Ascending aorta (tissue), 2 donors: ENCODE measurements at regions not wholly inside any gene's neighbourhood (a gene's known extent, or its start where the extent isn't known, plus 50 kb on each side); places are given as distances from the start of the nearest gene placed in this dataset.

Source experiments
- DNase-seq, 2 donors: peaks; one replicate each; pipeline ENCODE4 v3.0.0-alpha.2; 2019; ENCODE audit warnings: low spot score in 2 of 2
- H3K27ac ChIP-seq, 2 donors: fragments of 200-600 bp; sonication (generic); one replicate each; pipeline ENCODE4 v1.5.1; 2016 to 2017; ENCODE audit warnings: mild to moderate bottlenecking in 1 of 2
- H3K27me3 ChIP-seq: fragments of 200-600 bp; sonication (generic); one replicate; pipeline ENCODE4 v1.5.1; 2017
- H3K36me3 ChIP-seq, 2 donors: fragments of 200-600 bp; sonication (generic); one replicate each; pipeline ENCODE4 v1.5.1; 2016
- H3K4me1 ChIP-seq, 2 donors: fragments of 200-600 bp; sonication (generic); one replicate each; pipeline ENCODE4 v1.5.1; 2016 to 2017; ENCODE audit warnings: mild to moderate bottlenecking in 1 of 2
- H3K4me3 ChIP-seq, 2 donors: fragments of 200-600 bp; sonication (generic); one replicate each; pipeline ENCODE4 v1.5.1; 2016 to 2017; ENCODE audit warnings: mild to moderate bottlenecking in 1 of 2
- H3K9me3 ChIP-seq, 2 donors: fragments of 200-600 bp; sonication (generic); one replicate each; pipeline ENCODE4 v1.5.1; 2016
- intact Hi-C: fragments of 100-400 bp; cut with DNase I; formaldehyde crosslinking; loops from one replicate; pipeline ENCODE4 v1.15.1; 2023
- TF ChIP-seq, protein P1 (sequence below), 3 experiments: fragments of 200-600 bp in 2 of 3; fragments of 450-650 bp in 1 of 3; sonication (generic) in 2 of 3; IDR thresholded peaks; one replicate each; pipeline ENCODE4 v1.5.1; 2016 to 2019; ENCODE audit warnings: antibody characterized with exemption in 3 of 3, mild to moderate bottlenecking in 1 of 3, moderate library complexity in 1 of 3

DNA sequence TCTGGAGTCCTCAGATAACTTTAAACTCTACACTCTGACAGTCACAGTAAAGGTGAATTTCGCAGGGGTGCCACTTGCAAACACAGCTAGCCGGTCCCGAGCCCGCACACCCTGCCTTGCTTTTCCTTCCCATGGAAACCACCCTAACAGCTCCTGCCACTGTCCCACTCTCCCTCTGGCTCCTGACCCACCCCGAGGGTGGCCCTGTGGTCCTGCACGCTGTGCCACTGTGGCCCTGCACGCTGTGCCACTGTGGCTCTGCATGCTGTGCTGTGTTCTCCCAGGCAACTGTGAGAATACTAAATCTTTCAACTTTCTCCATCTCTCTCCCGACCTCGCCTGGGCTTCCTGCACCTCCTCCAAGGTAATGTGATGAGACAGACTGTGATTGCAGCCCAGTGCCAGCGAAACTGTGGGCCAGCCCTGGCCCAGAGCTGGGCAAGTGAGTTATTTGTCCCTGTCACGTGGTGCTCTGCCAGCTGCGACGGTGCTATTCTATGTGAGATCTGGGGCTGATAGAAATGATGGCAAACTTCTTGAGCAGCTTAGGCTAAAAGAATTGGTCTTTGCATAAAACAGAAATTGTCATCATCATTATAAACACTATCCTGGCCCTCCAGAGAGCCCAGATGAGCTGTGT lies 63.4 kb upstream of the TARBP1 start:
- H3K27me3 ChIP-seq: no peaks in the 10 kb centered on the region
- peak in 1 of 2 donors; percentile 58 for DNase-seq
- TF ChIP-seq, protein P1, sequence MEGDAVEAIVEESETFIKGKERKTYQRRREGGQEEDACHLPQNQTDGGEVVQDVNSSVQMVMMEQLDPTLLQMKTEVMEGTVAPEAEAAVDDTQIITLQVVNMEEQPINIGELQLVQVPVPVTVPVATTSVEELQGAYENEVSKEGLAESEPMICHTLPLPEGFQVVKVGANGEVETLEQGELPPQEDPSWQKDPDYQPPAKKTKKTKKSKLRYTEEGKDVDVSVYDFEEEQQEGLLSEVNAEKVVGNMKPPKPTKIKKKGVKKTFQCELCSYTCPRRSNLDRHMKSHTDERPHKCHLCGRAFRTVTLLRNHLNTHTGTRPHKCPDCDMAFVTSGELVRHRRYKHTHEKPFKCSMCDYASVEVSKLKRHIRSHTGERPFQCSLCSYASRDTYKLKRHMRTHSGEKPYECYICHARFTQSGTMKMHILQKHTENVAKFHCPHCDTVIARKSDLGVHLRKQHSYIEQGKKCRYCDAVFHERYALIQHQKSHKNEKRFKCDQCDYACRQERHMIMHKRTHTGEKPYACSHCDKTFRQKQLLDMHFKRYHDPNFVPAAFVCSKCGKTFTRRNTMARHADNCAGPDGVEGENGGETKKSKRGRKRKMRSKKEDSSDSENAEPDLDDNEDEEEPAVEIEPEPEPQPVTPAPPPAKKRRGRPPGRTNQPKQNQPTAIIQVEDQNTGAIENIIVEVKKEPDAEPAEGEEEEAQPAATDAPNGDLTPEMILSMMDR (IDR thresholded peaks at IDR 0.05): no peak
- H3K36me3 ChIP-seq: no peaks in the 10 kb centered on the region
- H3K27ac ChIP-seq: no peak overlapping the region
- no peak overlapping the region for H3K4me3 ChIP-seq
- no peaks in the 10 kb centered on the region for H3K9me3 ChIP-seq
- H3K4me1 ChIP-seq: peaks cover 5 to 53% of the 10 kb centered on the region in 2 donors
- intact Hi-C loops: loop anchor here (2.0 kb wide), 1 partner anchor 40 kb away; no protein-coding TSS in a partner anchor

DNA sequence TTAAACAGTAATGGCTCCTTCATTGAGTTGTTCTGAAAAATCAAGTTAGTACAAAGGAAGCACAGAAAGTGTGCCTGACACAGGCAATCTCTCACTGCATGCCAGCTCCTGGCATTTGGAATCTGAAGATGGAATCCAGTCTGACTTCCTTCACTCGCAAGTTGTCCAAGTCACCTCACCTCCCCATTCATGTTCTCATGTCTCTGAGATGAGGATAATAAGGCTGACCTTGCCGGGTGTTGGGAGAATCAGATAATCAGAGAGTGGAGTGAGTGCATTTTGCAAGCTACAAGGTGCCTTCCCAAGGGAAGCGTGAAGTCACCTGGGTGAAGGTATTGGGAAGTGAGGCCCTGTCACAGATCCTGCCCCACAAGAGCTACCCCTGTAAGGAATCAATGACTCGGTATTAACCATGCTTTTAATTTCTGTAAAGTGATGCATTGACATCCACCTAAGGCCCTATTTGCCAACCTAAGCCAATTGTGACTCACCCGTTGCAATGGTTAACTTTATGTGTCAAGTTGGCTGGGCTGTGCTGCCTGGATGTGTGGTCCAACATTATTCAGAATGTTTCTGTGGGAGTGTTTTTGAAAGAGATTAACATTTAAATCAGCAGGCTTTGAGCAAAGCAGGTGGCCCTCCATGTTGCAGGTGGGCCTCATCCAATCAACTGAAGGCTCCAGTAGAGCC lies 62.5 kb upstream of the TARBP1 start:
- DNase-seq: peak in 1 of 2 donors; percentile 62
- intact Hi-C loops: no loop called here
- Histone ChIP-seq H3K36me3 (no peaks in the 10 kb centered on the region), H3K9me3 (no peaks in the 10 kb centered on the region), H3K4me3 (no peak overlapping the region), H3K27ac (no peak overlapping the region), H3K27me3 (no peaks in the 10 kb centered on the region), H3K4me1 (peaks cover 12 to 62% of the 10 kb centered on the region in 2 donors)
- TF ChIP-seq, protein P1 (IDR thresholded peaks at IDR 0.05): no peak

DNA sequence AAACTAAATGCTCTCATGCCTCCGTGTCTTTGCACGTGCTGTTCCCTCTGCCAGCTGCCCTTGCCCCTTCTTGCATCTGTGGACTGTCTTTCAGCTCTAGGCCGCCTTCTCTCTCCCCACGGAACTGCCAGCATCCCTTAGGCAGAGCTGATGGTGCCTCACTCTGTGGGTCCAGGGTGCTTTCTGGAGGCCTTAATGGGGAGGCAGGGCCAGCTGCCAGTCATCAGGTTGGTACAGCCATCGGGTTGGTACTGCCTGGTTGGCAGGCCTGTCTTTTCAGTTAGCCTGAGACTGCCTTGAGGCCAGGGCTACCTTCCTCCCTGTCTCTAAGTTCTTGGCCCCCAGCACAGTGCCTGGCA lies 61.4 kb upstream of the TARBP1 start:
- Histone ChIP-seq H3K27ac (no peak overlapping the region), H3K27me3 (no peaks in the 10 kb centered on the region), H3K9me3 (no peaks in the 10 kb centered on the region), H3K4me1 (peaks cover 20 to 68% of the 10 kb centered on the region in 2 donors), H3K36me3 (no peaks in the 10 kb centered on the region), H3K4me3 (no peak overlapping the region)
- peak in 1 of 2 donors; percentile 50 for DNase-seq
- TF ChIP-seq, protein P1 (IDR thresholded peaks at IDR 0.05): no peak
- intact Hi-C loops: no loop called here

DNA sequence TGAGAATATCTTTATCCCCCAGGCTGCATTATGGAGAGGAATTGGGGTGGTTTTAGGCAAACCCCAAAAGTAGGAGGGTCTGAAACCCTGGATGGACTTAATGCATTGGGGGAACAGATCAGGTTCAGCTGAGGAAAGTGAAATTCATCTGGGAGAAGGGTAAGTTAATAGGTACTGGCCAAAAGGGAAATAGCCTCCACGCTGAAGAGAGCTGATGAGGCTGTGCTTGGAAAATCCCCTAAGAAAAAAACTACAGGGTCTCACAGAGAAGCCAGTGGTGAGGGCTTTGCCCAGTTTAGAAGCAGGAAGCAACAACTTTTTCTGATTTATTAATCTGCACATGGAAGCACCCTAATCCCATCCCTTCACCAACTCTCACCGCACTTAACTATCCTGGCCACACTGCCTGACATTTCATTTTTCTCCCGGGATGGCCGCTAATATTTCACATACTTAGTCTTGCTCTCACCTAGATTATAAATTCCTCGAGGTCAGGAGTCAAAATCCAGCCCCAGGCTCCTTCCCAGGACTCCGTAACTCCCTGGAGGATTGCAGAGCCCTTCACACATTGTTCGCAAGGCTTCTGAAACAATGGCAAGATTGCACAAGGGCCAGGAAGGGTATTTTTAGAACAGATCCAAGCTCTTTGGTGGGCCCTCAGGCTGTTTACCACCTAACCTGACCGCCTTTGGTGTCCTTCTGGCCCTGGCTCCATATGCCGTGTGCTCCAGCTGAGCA lies 60.9 kb upstream of the TARBP1 start:
- peak in 1 of 2 donors; percentile 11 for DNase-seq
- Histone ChIP-seq H3K27ac (peak overlapping the region; percentile 81 to 95), H3K36me3 (no peaks in the 10 kb centered on the region), H3K9me3 (no peaks in the 10 kb centered on the region), H3K4me3 (no peak overlapping the region), H3K4me1 (peaks cover 25 to 68% of the 10 kb centered on the region in 2 donors), H3K27me3 (no peaks in the 10 kb centered on the region)
- TF ChIP-seq, protein P1 (IDR thresholded peaks at IDR 0.05): no peak
- intact Hi-C loops: no loop called here

DNA sequence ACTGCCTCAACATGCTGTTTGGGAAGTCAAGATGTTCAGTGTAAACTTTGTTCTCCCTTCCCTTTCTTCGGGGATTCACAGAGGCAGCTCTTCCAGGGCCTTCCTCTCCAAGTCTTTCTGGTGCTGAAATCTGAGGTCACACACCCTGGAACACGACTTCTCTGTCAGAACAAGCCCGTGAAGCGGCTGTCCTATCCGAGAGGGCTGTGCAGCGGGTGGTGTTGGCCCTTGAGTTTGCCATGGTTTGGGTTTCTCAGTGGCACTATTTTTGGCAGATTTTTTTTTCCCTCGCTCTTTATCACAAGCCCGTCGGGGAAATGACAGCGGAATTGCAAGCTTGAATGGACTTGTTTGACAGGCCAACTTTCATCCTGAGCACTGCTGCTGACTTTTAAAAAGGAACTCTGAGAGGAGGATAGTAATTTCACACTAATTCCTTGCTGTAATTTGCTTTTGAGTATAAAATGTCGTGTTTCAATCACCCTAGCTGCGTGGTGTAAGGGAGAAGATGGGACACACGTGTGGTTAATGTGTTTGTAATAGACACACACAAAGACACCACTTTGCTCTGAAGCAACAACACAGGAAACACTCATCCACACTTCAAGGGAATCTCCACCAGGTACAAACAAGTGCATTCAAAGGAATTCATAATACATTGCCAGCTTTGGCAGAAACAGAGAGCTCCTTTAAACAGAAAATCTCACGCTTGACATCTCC lies 60.1 kb upstream of the TARBP1 start:
- Histone ChIP-seq H3K27ac (peak overlapping the region; percentile 81 to 95), H3K4me1 (peaks cover 32 to 70% of the 10 kb centered on the region in 2 donors), H3K36me3 (no peaks in the 10 kb centered on the region), H3K4me3 (no peak overlapping the region), H3K27me3 (no peaks in the 10 kb centered on the region), H3K9me3 (no peaks in the 10 kb centered on the region)
- TF ChIP-seq, protein P1 (IDR thresholded peaks at IDR 0.05): no peak
- DNase-seq: peak in 1 of 2 donors; percentile 82
- intact Hi-C loops: no loop called here
